Neural progenitor cell (in vitro differentiated cells): ENCODE measurements at regions not wholly inside any gene's neighbourhood (a gene's known extent, or its start where the extent isn't known, plus 50 kb on each side); places are given as distances from the start of the nearest gene placed in this dataset.
A peak's percentile ranks its signal among the peaks of the same experiment; 100 is the strongest.

Experiments used
- DNase-seq: peaks from one replicate; pipeline ENCODE4 v3.0.0-alpha.2; 2016; ENCODE audit warnings: low spot score
- H2AFZ ChIP-seq: fragments of 200-600 bp; sonication (generic); replicated peaks from 2 replicates; pipeline ENCODE4 v1.6.1; 2016; ENCODE audit warnings: antibody characterized with exemption
- H3F3A ChIP-seq: fragments of 200-600 bp; sonication (generic); 2 replicates; pipeline ENCODE4 v1.6.1; 2016; ENCODE audit warnings: antibody characterized with exemption, low read depth
- H3K27ac ChIP-seq: fragments of 200-600 bp; sonication (generic); 2 replicates; pipeline ENCODE4 v1.5.1; 2016; ENCODE audit warnings: mild to moderate bottlenecking
- H3K27me3 ChIP-seq: fragments of 200-600 bp; sonication (generic); 2 replicates; pipeline ENCODE4 v1.6.1; 2016; ENCODE audit warnings: mild to moderate bottlenecking, moderate library complexity
- H3K36me3 ChIP-seq: fragments of 200-600 bp; sonication (generic); 2 replicates; pipeline ENCODE4 v1.5.1; 2016
- H3K4me1 ChIP-seq: fragments of 200-600 bp; sonication (generic); 2 replicates; pipeline ENCODE4 v1.6.1; 2016; ENCODE audit warnings: mixed run types
- H3K4me2 ChIP-seq: fragments of 200-600 bp; sonication (generic); 2 replicates; pipeline ENCODE4 v1.6.1; 2016
- H3K4me3 ChIP-seq: fragments of 200-600 bp; sonication (generic); 2 replicates; pipeline ENCODE4 v1.5.1; 2016
- H3K79me2 ChIP-seq: fragments of 200-600 bp; sonication (generic); 2 replicates; pipeline ENCODE4 v1.6.1; 2016; ENCODE audit warnings: low read depth
- H3K9ac ChIP-seq: fragments of 200-600 bp; sonication (generic); 2 replicates; pipeline ENCODE4 v1.6.1; 2016
- H3K9me3 ChIP-seq: fragments of 200-600 bp; sonication (generic); 2 replicates; pipeline ENCODE4 v1.5.1; 2016; ENCODE audit warnings: low read depth
- H4K20me1 ChIP-seq: fragments of 200-600 bp; sonication (generic); 2 replicates; pipeline ENCODE4 v1.6.1; 2016; ENCODE audit warnings: low read depth
- H3K27ac Mint-ChIP-seq: 3 replicates; pipeline ENCODE4 v1.8.0; 2021; ENCODE audit warnings: mixed read lengths
- H3K27me3 Mint-ChIP-seq: 2 replicates; pipeline ENCODE4 v1.8.0; 2022; ENCODE audit warnings: low read depth, mild to moderate bottlenecking, inconsistent platforms, moderate library complexity, mixed read lengths; ENCODE audit not compliant: insufficient read depth
- H3K36me3 Mint-ChIP-seq: 3 replicates; pipeline ENCODE4 v1.8.0; 2021; ENCODE audit warnings: mixed read lengths
- H3K4me1 Mint-ChIP-seq: 3 replicates; pipeline ENCODE4 v1.8.0; 2021; ENCODE audit warnings: mixed read lengths
- H3K4me3 Mint-ChIP-seq: 3 replicates; pipeline ENCODE4 v1.8.0; 2021; ENCODE audit warnings: mild to moderate bottlenecking, moderate library complexity, mixed read lengths
- H3K9me3 Mint-ChIP-seq: 3 replicates; pipeline ENCODE4 v1.8.0; 2020; ENCODE audit warnings: mixed read lengths
- CTCF ChIP-seq: fragments of 200-600 bp; sonication (generic); IDR thresholded peaks from 2 replicates; pipeline ENCODE4 v1.5.1; 2017; ENCODE audit warnings: antibody characterized with exemption, mild to moderate bottlenecking
- EZH2 ChIP-seq: fragments of 200-600 bp; sonication (generic); IDR thresholded peaks from 2 replicates; pipeline ENCODE4 v1.6.1; 2017; ENCODE audit warnings: antibody characterized with exemption, mild to moderate bottlenecking, moderate library complexity
- EZH2phosphoT487 ChIP-seq: fragments of 200-600 bp; sonication (generic); IDR thresholded peaks from 2 replicates; pipeline ENCODE4 v1.6.1; 2017; ENCODE audit warnings: antibody characterized with exemption

GRCh38 chr7:42426163-42426562 is 189.2 kb upstream of the GLI3 start:
- peaks cover 10% of the 10 kb centered on the region for H3K4me1 ChIP-seq
- no peak overlapping the region for H3K27ac ChIP-seq
- no peaks in the 10 kb centered on the region for H4K20me1 ChIP-seq
- H3K4me3 Mint-ChIP-seq, result no peak overlapping the region
- no peaks in the 10 kb centered on the region for H3K27me3 ChIP-seq
- peaks cover 6% of the 10 kb centered on the region for H3K4me1 Mint-ChIP-seq
- H3K9me3 ChIP-seq, result no peaks in the 10 kb centered on the region
- no peak overlapping the region for H2AFZ ChIP-seq
- no peak overlapping the region for H3K4me3 ChIP-seq
- H3K4me2 ChIP-seq, result no peak overlapping the region
- DNase-seq, result no peak
- no peak overlapping the region for H3K9ac ChIP-seq
- TF ChIP-seq CTCF, result no peak
- no peak for TF ChIP-seq EZH2
- TF ChIP-seq EZH2phosphoT487, result no peak
- H3K36me3 ChIP-seq, result no peaks in the 10 kb centered on the region
- no peaks in the 10 kb centered on the region for H3K79me2 ChIP-seq
- H3K36me3 Mint-ChIP-seq, result no peaks in the 10 kb centered on the region
- H3K27ac Mint-ChIP-seq, result no peak overlapping the region
- no peaks in the 10 kb centered on the region for H3F3A ChIP-seq
- no peaks in the 10 kb centered on the region for H3K9me3 Mint-ChIP-seq
- no peaks in the 10 kb centered on the region for H3K27me3 Mint-ChIP-seq

GRCh38 chr7:42414941-42415505 is 178.0 kb upstream of the GLI3 start:
- Histone ChIP-seq H3K4me2 (no peak overlapping the region), H3K4me1 (no peaks in the 10 kb centered on the region), H3K4me3 (no peak overlapping the region), H3F3A (no peaks in the 10 kb centered on the region), H3K27me3 (no peaks in the 10 kb centered on the region), H3K79me2 (no peaks in the 10 kb centered on the region), H3K9ac (no peak overlapping the region), H4K20me1 (no peaks in the 10 kb centered on the region), H3K36me3 (no peaks in the 10 kb centered on the region), H3K9me3 (no peaks in the 10 kb centered on the region), H2AFZ (peak overlapping the region; percentile 15), H3K27ac (no peak overlapping the region)
- H3K4me1 Mint-ChIP-seq, result no peaks in the 10 kb centered on the region
- no peaks in the 10 kb centered on the region for H3K36me3 Mint-ChIP-seq
- no peak for DNase-seq
- H3K9me3 Mint-ChIP-seq, result peaks cover 3% of the 10 kb centered on the region
- H3K27ac Mint-ChIP-seq, result no peak overlapping the region
- no peaks in the 10 kb centered on the region for H3K27me3 Mint-ChIP-seq
- no peak overlapping the region for H3K4me3 Mint-ChIP-seq
- TF ChIP-seq EZH2 (no peak), CTCF (no peak), EZH2phosphoT487 (no peak)

DNA sequence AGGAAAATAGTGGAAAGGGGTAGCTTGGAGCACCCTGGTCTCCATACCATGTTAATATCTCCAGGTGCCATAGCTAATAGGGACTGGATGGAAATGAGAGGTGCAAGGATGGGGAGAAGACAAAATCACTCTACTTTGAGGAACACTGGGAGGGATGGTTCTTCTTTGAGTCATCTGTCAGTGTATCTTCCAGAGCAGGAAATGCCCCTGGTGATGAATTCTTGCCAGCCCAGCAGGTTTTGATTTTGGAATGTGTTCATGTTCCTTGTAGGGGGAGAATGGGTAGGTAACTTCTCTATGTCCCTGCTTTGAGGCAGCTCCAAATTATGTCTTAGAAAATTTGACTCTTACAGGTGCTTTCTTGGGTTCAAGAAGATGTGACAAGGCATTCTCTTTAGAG is 177.0 kb upstream of the GLI3 start:
- no peak for DNase-seq
- Histone ChIP-seq H3K4me3 (no peak overlapping the region), H3F3A (no peaks in the 10 kb centered on the region), H3K27me3 (no peaks in the 10 kb centered on the region), H3K9me3 (no peaks in the 10 kb centered on the region), H3K9ac (no peak overlapping the region), H4K20me1 (no peaks in the 10 kb centered on the region), H3K4me1 (peaks cover 6% of the 10 kb centered on the region), H3K4me2 (no peak overlapping the region), H2AFZ (no peak overlapping the region), H3K36me3 (no peaks in the 10 kb centered on the region), H3K79me2 (no peaks in the 10 kb centered on the region), H3K27ac (no peak overlapping the region)
- no peak for TF ChIP-seq EZH2phosphoT487
- no peak for TF ChIP-seq CTCF
- no peak for TF ChIP-seq EZH2
- Mint-ChIP-seq H3K27me3 (no peaks in the 10 kb centered on the region), H3K36me3 (no peaks in the 10 kb centered on the region), H3K4me1 (no peaks in the 10 kb centered on the region), H3K4me3 (no peak overlapping the region), H3K27ac (no peak overlapping the region), H3K9me3 (peaks cover 3% of the 10 kb centered on the region)
